ENCODE measurements at regions not wholly inside any gene's neighbourhood (a gene's known extent, or its start where the extent isn't known, plus 50 kb on each side); places are given as distances from the start of the nearest gene placed in this dataset.

DNA sequence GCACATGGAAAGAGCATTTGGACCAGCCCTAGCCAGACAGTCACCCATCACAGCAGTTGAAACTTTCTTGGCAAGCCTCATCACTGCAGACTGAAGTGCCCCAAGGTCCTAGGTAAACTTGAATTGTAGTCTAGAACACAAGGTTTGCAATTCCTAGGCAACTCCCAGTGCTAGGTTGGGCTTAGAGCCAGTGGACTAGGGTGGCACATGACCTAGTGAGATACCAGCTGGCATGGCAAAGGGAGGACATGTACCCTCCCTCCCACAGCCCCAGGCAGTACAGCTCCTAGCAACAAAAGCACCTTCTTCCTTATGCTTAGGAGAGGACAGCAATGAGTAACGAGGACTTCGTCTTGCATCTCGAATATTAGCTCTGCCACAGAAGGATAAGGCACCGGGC, 889.5 kb downstream of the JRKL start:
- DNase-seq, result no peak

DNA sequence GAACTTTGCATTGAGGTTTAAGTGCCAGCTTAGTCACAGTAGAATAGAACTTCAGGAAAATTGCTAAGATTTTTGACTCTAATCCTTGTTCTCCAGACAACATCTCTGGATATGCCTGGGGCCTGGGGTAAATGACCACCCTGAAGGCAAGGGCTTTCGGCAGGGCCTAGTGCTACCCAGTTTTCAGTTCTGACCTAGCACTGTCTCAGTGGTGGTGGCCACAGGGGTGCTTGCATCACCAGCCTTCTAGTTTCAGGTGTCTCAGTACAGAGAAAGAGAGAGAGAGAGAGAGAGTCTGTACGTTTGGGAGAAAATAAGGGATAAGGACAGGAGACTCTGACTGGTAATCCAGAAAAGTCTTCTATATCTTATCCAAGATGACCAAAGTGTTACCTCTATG, 890.5 kb downstream of the JRKL start:
- DNase-seq, result no peak

DNA sequence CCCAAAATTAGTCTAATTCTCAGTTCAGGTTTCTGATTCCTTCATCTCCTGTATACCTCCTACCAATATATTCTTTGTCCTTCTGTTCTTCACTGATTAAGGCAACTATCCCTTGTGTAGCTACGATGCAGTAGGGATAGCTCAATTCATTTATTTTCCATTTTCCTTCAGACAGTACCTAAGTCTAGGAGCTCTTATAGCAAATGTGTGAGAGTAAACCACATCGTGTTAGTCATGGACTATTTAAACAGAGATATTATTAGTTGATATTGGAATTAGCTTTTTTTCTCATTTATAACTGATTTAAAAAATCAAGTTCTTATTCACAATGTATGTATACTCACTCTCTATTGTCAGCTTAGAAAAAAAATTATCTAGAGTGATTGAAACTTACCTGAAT, 900.0 kb downstream of the JRKL start:
- no peak for DNase-seq

- no peak for DNase-seq
Observed at GRCh38 chr11:97290464-97291041, 900.7 kb downstream of the JRKL start.

GRCh38 chr11:97296301-97296700, 906.5 kb downstream of the JRKL start:
- no peak for DNase-seq

GRCh38 chr11:97309291-97309690, 919.5 kb downstream of the JRKL start:
- no peak for DNase-seq

DNA sequence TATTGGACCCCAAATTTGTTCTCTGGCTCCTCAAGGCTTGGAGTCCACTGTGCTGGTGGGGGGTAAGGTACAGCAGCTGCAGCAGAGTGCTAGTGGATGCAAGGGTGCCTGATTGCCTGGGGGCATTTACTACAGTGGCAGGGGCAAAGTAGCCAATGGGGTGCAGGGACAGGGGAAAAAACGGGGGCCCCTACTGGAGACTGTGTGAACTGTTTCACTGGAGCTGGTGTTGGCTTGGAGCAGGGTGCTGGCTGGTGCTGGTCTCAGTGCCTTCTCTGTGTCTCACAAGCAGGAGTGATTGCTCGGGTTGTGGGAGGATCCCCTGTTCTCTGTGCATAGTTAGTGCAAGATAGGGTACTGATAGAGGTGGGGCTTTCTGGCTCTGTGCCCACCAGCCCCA, 935.9 kb downstream of the JRKL start:
- DNase-seq, result no peak

- DNase-seq, result no peak
Observed at GRCh38 chr11:97332271-97332670, 942.5 kb downstream of the JRKL start.

GRCh38 chr11:97336064-97336463, 946.3 kb downstream of the JRKL start:
- no peak for DNase-seq

GRCh38 chr11:97345032-97345431, 955.2 kb downstream of the JRKL start:
- no peak for DNase-seq

GRCh38 chr11:97349201-97349600, 959.4 kb downstream of the JRKL start:
- no peak for DNase-seq

GRCh38 chr11:97351939-97352338, 962.1 kb downstream of the JRKL start:
- DNase-seq, result no peak

DNA sequence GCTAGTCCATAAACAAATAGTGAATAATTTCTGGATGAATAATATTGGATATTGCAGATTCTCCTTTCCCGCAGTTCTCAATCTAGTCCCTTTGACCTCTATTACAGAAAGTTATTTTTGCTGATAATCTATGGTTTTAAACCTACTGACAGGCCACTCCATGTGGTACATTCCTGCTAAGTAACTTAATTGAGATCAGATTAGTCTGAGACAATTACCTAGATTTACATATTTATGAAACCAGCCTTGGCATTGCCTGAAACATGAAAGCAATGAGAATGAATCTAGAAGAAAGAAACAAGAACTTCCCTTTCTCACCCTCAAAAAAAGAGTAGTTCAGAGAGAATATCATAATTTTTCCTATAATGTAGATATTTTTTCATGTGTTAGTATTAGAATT, 964.2 kb downstream of the JRKL start:
- DNase-seq, result no peak

- DNase-seq, result no peak
Observed at GRCh38 chr11:97354576-97354975, 964.8 kb downstream of the JRKL start.

DNA sequence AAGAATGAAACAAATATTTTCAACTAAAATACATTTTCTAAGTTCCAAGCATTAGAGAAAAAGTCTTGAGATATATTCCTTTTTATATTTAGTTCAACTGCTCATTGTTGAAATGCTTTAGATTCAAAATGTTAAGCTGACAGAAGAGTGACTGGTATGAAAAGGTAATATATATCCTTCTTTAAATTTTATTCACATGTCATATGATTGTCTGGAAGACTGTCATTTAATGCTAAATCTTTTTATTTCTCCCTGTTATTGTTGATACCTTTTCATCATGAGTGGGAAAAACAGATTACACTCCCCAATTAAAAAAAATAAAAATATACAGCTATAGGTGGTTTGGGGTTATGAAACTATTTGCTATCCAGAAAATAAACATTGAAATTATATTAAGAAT, 965.4 kb downstream of the JRKL start:
- no peak for DNase-seq

GRCh38 chr11:97356144-97356543, 966.3 kb downstream of the JRKL start:
- no peak for DNase-seq

DNA sequence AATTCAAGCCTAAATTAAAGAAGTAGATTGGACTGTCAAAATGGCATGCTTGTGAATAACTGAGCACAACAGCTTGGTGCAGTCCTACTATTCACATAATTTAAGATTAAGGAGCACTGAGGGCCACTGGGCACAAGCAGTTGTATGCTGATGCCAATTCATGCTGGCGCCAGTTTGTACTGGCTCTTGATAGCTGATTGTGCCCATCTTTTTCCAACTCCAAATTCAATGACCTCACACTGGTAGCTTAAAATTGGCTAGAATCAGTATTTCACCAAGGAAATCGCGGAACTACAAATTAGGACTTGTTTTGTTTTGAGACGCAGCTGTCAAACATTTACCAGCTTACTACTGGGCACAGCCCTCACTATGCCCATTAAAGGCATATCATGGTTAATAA, 969.2 kb downstream of the JRKL start:
- no peak for DNase-seq

DNA sequence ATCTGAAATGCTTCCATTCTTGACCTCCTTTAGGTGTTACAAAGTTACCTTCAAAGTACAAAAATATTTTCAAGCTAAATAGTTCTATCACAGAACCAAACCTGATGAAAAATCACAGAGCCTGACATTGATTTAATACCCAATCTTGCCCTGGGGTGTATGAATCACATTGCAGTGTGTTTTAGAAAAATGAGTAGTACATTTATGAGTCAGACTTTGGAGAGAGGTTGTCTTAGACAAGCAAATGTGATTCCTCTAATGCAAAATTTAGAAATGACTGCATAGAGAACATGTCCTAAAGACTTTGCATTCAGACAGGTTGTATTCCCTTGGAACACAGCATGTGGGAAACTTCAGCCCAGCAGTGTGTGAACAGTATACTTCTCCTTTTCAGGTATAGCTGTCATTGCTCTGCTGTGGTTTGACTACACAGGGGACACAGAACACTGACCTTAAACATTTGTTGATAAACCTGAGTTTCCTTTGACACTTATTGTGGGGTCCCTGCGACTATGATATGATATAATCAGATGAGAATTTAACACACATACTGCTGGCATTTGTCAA, 972.1 kb downstream of the JRKL start:
- no peak for DNase-seq

DNA sequence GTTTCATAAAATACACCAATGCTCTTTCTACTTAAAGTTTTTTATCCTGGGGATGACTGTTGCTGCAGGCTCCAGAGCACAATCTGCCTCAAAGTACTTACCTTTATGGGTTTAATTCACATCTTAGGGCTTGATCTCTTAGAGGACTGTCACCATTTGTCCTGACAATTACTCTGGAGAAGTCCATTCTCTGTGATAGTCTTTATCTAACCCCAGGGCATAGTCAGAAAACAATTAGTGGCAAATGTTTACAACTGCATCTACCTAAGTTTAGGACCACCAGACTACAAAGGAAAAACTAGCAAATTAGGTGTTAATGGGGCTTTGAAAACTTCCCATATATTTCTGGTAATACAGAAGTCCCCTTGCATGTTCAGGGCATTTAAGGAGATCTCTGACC, 973.5 kb downstream of the JRKL start:
- DNase-seq, result no peak

GRCh38 chr11:97364047-97364446, 974.2 kb downstream of the JRKL start:
- no peak for DNase-seq

DNA sequence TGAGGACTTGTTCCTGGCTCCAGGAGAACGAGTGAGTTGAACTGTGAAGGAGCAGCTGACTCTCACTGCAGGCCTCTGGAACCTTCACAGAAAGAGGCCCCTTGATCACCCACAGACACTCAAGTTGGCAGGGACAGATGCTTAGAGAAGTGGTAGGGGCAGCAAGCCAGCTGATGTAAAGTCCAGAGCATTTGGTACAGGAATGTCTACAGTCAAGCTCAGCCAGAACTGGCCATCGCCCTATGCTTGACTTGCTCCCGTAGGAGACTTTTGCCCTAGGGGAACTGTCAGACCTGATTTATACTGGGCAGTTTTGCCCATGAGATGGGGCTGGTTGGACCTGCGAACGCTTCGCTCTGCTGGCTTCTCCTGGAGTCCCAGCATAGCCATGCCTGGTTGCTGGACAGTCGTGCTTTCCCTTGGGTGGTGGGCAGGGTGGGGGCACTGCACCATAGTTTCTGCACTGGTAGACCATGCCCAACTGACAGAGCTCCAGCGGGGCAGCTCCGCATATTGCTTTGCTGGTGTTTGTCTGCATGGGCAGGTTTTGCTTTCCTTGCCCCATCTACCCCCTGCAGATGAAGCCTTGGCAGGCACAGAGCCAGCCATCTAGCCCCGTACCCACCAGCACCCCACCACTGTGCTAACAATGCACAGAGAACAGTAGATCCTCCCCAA, 977.7 kb downstream of the JRKL start:
- no peak for DNase-seq

DNA sequence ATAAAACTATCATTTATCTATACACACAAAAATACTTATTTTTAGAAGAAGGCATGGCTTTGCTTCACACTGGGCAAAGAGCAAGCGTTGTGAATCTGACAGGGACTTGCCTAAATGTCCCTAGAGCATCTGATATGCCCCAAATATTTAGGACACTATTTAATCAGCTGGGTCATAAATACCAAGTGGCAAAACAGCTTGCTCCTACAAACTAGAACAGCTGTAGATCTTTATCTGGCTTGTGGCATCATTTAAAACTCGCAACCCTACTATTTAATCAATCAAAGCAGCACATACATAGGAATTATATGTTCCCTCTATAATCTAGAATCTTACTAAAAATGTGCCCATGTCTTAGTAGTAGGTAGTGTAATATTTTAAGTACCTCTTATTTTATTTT, 999.5 kb downstream of the JRKL start:
- no peak for DNase-seq

GRCh38 chr11:97398246-97398645, 1008.4 kb downstream of the JRKL start:
- no peak for DNase-seq

- DNase-seq, result no peak
Observed at GRCh38 chr11:97409141-97409540, 1019.3 kb downstream of the JRKL start.

All from muscle of arm (tissue), 1 donor.